ENCODE measurements at regions not wholly inside any gene's neighbourhood (a gene's known extent, or its start where the extent isn't known, plus 50 kb on each side); places are given as distances from the start of the nearest gene placed in this dataset.
A peak's percentile ranks its signal among the peaks of the same experiment; 100 is the strongest.

DNA sequence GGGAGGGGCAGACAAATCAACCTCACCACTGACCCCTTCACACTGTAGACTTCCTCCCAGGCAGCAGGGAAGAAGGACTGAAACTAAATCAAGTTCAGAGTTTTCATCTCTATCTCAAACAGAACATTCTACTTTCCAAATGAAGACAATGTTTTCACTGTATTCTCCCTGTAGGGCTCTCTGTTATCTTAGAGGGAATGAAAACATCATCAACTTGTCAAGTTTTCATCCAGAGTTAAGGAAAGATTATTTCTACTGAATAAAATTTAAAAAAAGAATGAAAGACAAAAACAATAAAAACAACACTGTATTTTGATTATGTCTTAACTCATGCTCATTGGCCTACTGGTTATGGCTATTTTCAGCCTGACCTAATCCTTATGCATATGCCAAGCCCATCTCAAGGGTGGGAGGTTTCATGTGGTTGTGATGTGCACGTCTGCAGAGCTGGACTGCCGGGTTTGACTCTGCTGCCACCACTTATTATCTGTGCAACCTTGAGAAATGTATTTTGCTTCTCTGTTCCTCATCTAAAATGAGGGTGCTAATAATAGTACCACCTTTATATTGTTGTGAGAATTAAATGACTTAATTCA, 152.0 kb upstream of the AVPR1A start:
- intact Hi-C loops (cut with DNase I), result no loop called here
- Histone ChIP-seq H3K4me1 (no peaks in the 10 kb centered on the region), H3K36me3 (no peaks in the 10 kb centered on the region), H3K9me3 (no peaks in the 10 kb centered on the region), H3K27me3 (no peaks in the 10 kb centered on the region), H3K4me3 (no peak overlapping the region), H3K27ac (no peak overlapping the region)
- ATAC-seq (no peak), DNase-seq (no peak)
- TF ChIP-seq, protein P1, sequence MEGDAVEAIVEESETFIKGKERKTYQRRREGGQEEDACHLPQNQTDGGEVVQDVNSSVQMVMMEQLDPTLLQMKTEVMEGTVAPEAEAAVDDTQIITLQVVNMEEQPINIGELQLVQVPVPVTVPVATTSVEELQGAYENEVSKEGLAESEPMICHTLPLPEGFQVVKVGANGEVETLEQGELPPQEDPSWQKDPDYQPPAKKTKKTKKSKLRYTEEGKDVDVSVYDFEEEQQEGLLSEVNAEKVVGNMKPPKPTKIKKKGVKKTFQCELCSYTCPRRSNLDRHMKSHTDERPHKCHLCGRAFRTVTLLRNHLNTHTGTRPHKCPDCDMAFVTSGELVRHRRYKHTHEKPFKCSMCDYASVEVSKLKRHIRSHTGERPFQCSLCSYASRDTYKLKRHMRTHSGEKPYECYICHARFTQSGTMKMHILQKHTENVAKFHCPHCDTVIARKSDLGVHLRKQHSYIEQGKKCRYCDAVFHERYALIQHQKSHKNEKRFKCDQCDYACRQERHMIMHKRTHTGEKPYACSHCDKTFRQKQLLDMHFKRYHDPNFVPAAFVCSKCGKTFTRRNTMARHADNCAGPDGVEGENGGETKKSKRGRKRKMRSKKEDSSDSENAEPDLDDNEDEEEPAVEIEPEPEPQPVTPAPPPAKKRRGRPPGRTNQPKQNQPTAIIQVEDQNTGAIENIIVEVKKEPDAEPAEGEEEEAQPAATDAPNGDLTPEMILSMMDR (IDR thresholded peaks at IDR 0.05), result no peak

DNA sequence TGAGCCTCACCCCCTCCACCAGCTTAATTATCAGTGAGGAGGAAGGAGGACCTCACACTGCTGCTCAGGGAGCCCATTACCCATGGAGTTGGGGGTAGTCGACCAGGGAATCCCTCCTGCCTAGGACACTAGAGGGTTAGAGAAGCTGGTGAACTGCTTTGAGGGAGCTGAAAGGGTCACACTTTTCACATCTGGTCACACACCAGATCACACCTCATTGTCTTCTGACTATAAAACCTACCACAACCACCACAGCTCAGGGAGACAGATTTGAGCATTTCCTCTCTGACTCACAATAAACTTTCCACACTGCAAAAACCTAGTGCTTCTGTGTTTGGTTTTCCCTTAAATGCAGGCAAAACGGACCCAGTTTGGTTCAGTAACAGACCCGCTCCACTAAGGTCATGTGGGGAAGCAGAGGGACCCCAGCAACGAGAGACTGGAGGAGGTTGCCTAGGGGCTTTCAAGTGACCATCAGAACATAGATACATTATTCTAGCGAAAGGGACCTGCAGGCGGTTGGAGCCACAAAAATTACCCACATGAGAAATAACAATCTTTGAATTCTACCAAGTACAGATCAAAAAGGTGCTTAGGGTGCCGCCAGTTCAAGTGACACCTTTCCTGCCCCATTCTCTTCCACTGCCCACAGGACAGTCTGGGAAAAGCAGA, 151.4 kb upstream of the AVPR1A start:
- Histone ChIP-seq H3K27ac (no peak overlapping the region), H3K9me3 (no peaks in the 10 kb centered on the region)
- no peak for ATAC-seq

DNA sequence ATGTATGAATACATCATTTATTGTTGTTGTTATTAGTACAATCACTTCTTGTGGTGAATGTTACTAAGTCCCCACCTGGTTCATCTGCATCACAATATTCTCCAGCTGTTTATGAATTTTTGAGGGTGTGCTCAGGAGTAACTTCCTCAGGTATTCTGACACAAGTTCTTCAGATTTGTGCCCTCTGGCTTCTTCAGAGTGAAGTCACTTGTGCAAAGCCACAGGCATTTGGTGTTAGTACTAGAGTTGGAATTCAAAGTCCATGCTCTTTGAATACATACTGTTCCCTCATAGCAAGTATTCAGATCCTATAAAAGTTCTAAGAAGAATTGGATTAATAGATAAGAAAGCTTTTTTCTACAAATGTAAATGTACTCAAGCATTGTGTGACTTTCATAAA, 150.3 kb upstream of the AVPR1A start:
- Histone ChIP-seq H3K9me3 (no peaks in the 10 kb centered on the region), H3K4me3 (no peak overlapping the region), H3K27me3 (no peaks in the 10 kb centered on the region), H3K36me3 (no peaks in the 10 kb centered on the region), H3K4me1 (no peaks in the 10 kb centered on the region), H3K27ac (no peak overlapping the region)
- DNase-seq, result no peak
- no peak for ATAC-seq
- intact Hi-C loops (cut with DNase I), result no loop called here
- TF ChIP-seq, protein P1 (IDR thresholded peaks at IDR 0.05), result no peak

More for the DNA sequence above, 151.4 kb upstream of the AVPR1A start:
- no peaks in the 10 kb centered on the region for H3K27me3 ChIP-seq
- DNase-seq, result no peak
- no peaks in the 10 kb centered on the region for H3K4me1 ChIP-seq
- no peaks in the 10 kb centered on the region for H3K36me3 ChIP-seq
- TF ChIP-seq, protein P1 (IDR thresholded peaks at IDR 0.05), result no peak
- intact Hi-C loops (cut with DNase I), result no loop called here
- H3K4me3 ChIP-seq, result no peak overlapping the region

DNA sequence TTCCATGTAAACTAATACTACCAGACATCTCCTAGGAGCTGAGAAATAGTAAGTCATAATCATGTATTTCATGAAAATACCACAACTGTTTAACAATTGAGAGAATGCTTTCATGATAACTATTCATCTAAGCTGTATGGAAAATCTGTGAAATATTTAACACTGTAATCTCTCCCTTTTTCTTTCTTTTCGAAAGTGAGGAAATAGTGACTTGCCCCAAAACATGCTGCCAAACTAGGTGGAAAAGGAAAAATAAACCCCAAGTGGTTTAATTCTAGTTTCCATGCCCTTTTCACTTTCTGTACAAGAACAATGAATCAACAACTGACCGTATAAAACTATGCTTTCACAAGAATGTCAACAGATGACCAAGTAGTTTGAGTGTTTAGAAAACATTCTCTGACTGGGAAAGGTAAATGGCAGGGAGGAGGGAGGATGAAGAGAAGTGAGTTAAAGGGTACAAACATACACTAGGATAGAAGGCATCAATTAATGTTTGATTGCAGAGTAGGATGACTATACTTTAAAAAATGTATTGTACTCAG, 147.5 kb upstream of the AVPR1A start:
- no peaks in the 10 kb centered on the region for H3K9me3 ChIP-seq
- no peak overlapping the region for H3K4me3 ChIP-seq
- no peaks in the 10 kb centered on the region for H3K4me1 ChIP-seq
- no peaks in the 10 kb centered on the region for H3K36me3 ChIP-seq
- no peaks in the 10 kb centered on the region for H3K27me3 ChIP-seq
- ATAC-seq (peak; percentile 35), DNase-seq (no peak)
- intact Hi-C loops (cut with DNase I), result no loop called here
- no peak overlapping the region for H3K27ac ChIP-seq
- TF ChIP-seq, protein P1 (IDR thresholded peaks at IDR 0.05), result no peak

DNA sequence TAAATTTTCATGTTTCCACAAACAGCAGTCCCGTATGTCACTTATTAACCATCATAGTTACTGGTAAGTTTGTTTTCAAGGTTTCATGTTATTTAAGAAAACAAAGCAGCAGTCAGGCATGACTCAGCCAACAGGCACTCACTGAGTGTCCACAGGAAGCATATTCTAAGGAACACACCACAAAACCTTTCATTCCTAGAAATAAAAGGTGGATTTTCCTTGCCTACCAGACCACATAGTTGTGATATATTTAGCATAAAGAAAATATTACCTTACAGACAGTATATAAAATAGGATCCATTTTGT, 143.3 kb upstream of the AVPR1A start:
- Histone ChIP-seq H3K36me3 (no peaks in the 10 kb centered on the region), H3K27ac (no peak overlapping the region), H3K9me3 (no peaks in the 10 kb centered on the region), H3K27me3 (no peaks in the 10 kb centered on the region), H3K4me3 (no peak overlapping the region), H3K4me1 (no peaks in the 10 kb centered on the region)
- intact Hi-C loops (cut with DNase I), result no loop called here
- DNase-seq (peak in 1 of 4 donors; percentile 8), ATAC-seq (peak; percentile 40)
- TF ChIP-seq, protein P1 (IDR thresholded peaks at IDR 0.05), result no peak

All from left lung (tissue), 4 donors.